GM19043 (cell line): ENCODE measurements at regions not wholly inside any gene's neighbourhood (a gene's known extent, or its start where the extent isn't known, plus 50 kb on each side); places are given as distances from the start of the nearest gene placed in this dataset.

ENCODE experiments used
- ATAC-seq: cut with Tn5 transposase; IDR thresholded peaks from one replicate; pipeline ENCODE4 v1.9.1; 2021; ENCODE audit warnings: low read depth; ENCODE audit not compliant: unreplicated experiment

GRCh38 chr7:10210000-10210399 lies 763.7 kb upstream of the PHF14 start:
- no peak for ATAC-seq

- ATAC-seq: no peak
Measured at GRCh38 chr7:10211016-10211415, 762.7 kb upstream of the PHF14 start.

- no peak for ATAC-seq
Measured at GRCh38 chr7:10211861-10212260, 761.8 kb upstream of the PHF14 start.

GRCh38 chr7:10212649-10213048 lies 761.0 kb upstream of the PHF14 start:
- ATAC-seq: no peak

GRCh38 chr7:10216462-10216861 lies 757.2 kb upstream of the PHF14 start:
- no peak for ATAC-seq

- ATAC-seq: no peak
Measured at GRCh38 chr7:10221084-10221483, 752.6 kb upstream of the PHF14 start.

GRCh38 chr7:10222976-10223375 lies 750.7 kb upstream of the PHF14 start:
- no peak for ATAC-seq

GRCh38 chr7:10225275-10225674 lies 748.4 kb upstream of the PHF14 start:
- ATAC-seq: no peak

- ATAC-seq: no peak
Measured at GRCh38 chr7:10237306-10237705, 736.4 kb upstream of the PHF14 start.

- ATAC-seq: no peak
Measured at GRCh38 chr7:10238641-10239040, 735.0 kb upstream of the PHF14 start.

GRCh38 chr7:10239695-10240345 lies 733.9 kb upstream of the PHF14 start:
- ATAC-seq: no peak

GRCh38 chr7:10245406-10245805 lies 728.3 kb upstream of the PHF14 start:
- no peak for ATAC-seq

- no peak for ATAC-seq
Measured at GRCh38 chr7:10257438-10257837, 716.2 kb upstream of the PHF14 start.

- ATAC-seq: no peak
Measured at GRCh38 chr7:10266976-10267375, 706.7 kb upstream of the PHF14 start.

- ATAC-seq: no peak
Measured at GRCh38 chr7:10268034-10268433, 705.6 kb upstream of the PHF14 start.

GRCh38 chr7:10282909-10283308 lies 690.8 kb upstream of the PHF14 start:
- no peak for ATAC-seq

GRCh38 chr7:10284001-10284400 lies 689.7 kb upstream of the PHF14 start:
- ATAC-seq: no peak

GRCh38 chr7:10299384-10299783 lies 674.3 kb upstream of the PHF14 start:
- ATAC-seq: no peak

- ATAC-seq: no peak
Measured at GRCh38 chr7:10300577-10300976, 673.1 kb upstream of the PHF14 start.

- no peak for ATAC-seq
Measured at GRCh38 chr7:10308276-10308675, 665.4 kb upstream of the PHF14 start.

- ATAC-seq: no peak
Measured at GRCh38 chr7:10312942-10313341, 660.7 kb upstream of the PHF14 start.

- ATAC-seq: no peak
Measured at GRCh38 chr7:10315881-10316280, 657.8 kb upstream of the PHF14 start.

GRCh38 chr7:10316488-10316887 lies 657.2 kb upstream of the PHF14 start:
- no peak for ATAC-seq
